GM18867 (cell line): ENCODE measurements at regions not wholly inside any gene's neighbourhood (a gene's known extent, or its start where the extent isn't known, plus 50 kb on each side); places are given as distances from the start of the nearest gene placed in this dataset.
"Not testable (repeated sequence)": the region's sequence is repeated elsewhere in the genome, so short reads cannot be mapped to it uniquely, and the experiment has no call there.

ENCODE experiments used
- ATAC-seq: cut with Tn5 transposase; IDR thresholded peaks from one replicate; pipeline ENCODE4 v1.9.1; 2021; ENCODE audit warnings: mild to moderate bottlenecking, moderate library complexity; ENCODE audit not compliant: unreplicated experiment

DNA sequence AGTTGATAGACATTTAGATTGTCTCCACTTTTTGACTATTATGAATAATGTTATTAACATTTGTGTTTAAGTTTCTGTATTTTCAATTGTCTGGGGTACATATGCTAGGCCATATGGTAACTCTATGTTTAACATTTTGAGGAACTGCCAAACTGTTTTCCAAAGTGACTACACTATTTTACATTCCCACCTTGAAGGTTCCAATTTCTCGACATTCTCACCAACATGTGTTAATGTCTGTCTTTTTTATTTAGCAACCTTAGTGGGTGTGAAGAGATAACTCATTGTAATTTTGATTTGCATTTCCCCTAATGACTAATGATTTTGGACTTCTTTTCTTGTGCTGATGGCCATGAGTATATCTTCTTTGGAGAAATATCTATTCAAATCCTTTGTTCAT lies 832.4 kb downstream of the DNAJB9 start:
- no peak for ATAC-seq

DNA sequence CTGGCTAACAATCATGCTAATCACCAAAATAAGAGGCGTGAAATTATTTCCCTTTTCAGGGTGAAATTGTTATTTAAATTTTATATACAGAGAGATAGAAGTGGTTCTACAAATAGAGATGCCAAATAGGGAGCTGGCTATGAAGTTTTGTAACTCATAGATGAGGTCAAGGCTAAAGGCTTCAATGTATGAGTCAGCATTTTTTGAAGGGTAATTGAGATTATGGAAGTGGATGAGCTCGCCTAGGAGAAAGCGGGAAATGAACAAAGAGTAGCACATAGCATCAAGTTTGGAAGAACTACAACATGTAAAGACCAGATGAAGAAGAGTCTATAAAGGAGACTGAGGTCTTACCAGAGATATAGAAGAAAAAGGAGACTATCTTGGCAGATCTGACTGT lies 838.1 kb downstream of the DNAJB9 start:
- ATAC-seq = no peak

DNA sequence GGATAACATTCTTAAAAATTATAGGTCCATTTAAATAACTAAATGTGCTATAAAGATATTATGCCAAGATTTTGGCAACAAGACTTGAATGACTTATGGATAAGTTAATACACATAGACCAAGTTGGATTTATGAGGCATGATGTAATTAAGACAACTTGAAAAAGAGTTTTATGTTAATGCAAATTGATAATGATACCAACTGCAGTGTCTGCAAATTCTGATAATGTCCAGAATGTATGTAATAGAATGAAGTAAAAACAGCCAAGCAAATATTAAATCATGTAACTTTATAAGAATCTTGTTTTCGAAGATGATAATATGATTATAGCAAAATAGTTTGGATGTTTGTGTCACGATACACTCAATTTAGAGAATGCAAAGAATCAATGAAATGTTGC lies 868.3 kb downstream of the DNAJB9 start:
- no peak for ATAC-seq

DNA sequence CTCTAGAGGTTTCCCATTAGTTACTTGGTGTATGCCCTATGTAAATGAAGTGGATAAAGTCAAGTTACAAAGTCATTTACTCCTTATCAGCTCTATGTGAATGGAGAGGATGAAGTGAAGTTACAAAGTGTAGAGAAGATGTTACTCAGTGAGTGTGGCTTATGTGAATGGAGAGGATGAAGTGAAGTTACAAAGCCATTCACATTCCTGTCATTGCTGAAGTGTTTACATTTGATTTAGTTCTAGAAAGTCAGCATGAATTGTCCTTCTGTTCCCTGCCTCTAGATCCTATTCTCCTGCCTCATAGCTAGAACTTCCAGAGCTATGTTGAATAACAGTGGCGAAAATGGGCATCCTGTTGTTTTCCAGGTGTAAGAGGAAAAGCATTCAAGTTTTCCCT lies 880.1 kb downstream of the DNAJB9 start:
- ATAC-seq = no peak

DNA sequence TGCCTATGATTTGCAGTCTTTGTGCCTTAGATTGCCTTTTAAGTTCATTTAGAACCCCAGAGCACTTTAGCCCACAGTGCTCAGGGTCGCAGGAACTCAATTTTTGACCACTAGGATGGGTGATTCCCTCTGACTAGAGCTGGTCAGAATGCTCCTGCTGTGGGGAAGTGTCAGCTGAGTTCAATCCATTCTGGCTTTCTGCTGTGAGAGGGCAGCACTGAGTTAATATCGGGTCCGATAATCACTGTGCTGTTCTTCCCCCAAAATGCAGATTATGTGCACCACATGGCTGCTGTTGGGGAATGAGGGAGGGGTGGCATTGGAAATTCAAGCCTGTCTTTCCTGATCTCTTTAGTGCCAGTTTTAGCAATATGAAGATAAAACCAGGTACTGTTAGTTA lies 886.4 kb downstream of the DNAJB9 start:
- no peak for ATAC-seq

DNA sequence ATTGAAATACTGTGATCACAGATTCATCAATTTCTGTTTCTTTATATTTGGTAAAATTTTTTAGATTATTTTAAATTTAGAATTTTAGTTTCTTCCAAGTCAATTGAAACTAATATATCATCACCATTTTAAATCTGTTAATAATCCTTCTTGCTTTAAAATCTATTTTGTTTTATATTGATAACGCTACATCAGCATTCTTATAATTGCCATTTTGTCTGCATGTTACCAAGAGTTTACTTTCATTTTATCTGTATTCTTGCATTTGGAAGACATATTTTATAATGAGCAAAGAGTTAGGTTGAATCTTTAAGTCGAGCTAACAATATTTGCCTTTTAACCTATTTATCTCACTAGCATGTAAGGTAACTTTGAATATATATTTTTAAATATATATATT lies 890.6 kb downstream of the DNAJB9 start:
- no peak for ATAC-seq

DNA sequence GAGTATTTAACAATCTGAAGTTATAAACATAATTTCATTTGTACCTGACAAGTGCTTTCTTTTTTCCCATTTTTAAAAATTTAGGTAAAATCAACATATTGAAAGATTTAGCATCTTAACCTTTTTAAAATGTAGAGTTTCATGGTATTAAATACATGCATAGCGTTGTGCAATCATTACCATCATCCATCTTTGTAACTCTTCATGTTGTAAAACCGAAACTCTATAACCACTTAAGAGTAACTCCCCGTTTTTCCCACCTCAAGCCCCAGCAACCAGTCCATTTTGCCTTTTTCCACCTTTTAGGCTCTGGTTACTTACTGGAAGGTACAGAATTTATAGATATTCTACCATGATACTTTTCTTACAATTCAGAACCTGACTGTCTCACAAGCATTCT lies 892.5 kb downstream of the DNAJB9 start:
- ATAC-seq = no peak

DNA sequence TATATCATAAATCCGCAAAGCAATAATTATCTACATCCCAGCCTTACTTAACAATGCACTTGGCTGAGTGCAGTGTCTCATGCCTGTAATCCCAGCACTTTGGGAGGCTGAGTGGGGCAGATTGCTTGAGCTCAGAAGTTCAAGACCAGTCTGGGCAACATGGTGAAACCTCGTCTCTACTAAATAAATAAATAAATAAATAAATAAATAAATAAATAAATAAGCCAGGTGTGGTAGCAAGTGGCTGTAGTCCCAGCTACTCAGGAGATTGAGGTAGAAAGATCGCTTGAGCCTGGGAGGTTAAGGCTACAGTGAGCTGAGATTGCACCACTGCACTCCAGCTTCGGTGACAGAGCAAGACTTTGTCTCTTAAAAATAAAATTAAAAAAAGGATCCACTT lies 898.1 kb downstream of the DNAJB9 start:
- ATAC-seq = not testable (repeated sequence)

DNA sequence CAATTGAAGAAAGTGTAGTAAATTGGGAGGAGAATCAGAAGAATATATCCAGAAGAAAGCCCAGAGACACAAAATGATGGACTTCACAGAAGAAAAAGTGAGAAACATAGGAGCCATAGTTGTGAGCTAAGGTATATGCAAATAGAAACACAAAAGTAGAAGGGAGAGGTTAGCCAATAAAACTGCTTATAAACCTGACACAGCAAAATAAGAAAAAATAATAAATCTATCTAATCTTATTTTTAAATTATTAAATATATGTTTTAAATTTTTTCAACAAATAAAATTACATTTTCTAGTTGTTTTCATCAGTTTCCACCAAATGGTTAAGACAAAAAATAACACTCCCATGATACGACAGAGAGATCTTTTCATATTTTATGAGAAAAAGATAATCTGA lies 903.5 kb downstream of the DNAJB9 start:
- no peak for ATAC-seq

DNA sequence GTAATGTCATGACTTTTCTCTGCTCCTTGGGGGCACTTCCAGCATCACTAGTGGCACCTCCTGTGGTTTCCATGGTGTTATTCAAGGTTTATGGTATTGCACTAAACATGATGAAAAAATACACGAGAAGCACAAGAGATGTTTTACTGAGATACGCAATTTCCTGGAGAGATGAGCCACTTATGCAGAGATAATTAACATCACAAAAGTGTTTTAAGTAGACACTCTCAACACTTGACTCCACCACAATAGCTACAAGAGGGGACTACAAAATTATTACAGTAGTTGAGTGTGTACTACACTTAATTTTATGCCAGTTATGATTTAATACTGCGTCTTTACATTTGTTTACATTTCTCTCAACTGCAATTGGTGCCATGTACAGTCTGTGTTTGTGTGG lies 906.7 kb downstream of the DNAJB9 start:
- no peak for ATAC-seq

DNA sequence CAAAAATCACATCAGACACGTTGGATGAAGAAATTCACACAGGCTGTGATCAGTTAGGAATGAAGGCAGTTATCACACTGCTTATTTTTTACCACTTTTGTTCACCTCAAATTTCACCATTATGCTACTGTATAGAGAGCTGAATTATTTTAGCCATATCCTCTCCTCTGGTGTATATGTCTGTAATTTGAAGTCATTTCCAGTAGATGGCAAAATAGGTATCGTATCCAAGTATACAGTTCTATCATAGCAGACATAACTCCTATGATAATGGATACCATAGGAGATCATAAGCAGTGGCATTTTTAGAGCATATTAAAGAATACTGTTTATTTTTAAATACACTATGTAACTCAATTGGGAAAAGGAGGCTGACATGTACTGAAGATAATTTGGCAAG lies 909.7 kb downstream of the DNAJB9 start:
- no peak for ATAC-seq

DNA sequence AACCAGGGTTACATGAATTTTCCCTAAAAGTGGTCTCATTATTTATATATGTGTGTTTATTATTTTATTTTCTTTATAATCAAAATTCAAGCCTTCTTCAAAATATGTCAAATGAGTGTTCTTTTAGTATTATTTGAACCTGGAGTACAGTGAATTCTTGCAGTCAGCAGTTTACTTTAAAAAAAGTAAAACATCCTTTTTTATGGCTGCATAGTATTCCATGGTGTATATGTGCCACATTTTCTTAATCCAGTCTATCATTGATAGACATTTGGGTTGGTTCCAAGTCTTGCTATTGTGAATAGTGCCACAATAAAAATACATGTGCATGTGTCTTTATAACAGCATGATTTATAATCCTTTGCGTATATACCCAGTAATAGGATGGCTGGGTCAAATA lies 920.9 kb downstream of the DNAJB9 start:
- not testable (repeated sequence) for ATAC-seq

DNA sequence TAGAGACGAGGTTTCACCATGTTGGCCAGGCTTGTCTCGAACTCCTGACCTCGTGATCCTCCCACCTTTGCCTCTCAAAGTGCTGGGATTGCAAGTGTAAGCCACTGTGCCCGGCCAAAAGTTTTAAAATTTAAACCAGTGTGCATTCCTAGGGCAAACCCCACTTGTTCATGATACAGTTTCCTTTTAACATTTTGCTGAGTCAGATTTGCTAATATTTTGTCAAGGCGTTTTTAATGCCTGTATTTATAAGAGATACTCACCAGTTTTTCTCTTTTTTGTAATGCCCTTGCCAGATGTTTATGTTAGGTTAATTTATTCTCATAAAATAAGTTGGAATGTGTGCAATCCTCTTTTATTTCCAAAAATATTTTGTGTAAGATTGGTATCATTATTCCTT lies 927.4 kb downstream of the DNAJB9 start:
- ATAC-seq = no peak

DNA sequence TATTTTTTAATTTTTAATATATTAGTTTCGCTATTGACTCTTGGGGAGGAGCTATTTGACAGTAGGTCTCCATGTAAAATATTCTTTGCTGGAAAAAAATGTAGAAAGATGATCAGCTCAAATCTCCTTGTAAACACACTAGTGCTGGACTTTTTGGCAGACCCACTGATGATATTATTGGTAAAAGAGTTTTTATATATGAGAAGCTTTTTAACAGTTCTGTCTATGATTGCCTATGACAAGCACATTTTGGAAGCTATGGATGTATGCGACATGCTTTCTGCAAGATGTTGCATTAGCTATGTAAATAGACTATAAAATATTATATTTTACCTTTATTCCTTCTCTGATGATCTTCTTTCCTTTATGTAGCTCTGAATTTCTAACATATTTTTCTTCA lies 928.5 kb downstream of the DNAJB9 start:
- no peak for ATAC-seq

DNA sequence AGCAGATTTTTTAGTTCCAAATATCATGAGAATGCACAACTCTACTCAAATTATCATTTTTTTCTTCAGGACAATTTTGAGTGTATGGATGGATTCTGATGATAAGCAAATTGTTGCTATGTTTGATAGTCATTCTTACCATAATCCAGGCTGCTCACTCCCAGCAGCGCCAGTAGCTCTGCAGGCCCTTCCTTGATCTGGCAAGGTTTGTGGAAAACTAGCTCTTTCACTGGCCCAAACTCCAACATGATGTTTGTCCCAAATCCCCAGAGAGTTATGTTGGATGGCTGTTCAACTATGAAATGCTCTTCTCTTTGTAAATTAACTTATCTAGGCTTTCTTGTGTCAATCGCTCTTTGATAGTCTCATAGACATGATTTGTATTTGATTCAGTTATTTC lies 933.7 kb downstream of the DNAJB9 start:
- ATAC-seq = no peak

DNA sequence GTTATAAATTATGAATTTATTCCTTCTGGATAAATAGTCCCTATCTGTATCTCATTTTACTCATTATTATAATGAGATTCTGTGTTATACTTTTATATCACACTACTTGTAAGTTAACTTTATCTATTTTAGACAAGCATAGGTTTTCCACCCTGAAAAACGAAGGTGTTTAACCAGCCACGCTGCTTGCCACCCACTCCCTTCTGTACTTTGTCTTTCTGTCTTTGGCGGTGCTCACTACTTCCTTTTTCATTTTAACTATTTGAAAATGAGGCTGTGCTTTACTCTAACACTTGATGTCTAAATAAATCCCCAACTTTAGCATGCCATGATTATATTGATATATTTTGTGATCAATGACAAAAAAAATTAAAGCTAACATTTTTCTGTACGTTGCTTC lies 952.9 kb downstream of the DNAJB9 start:
- no peak for ATAC-seq

DNA sequence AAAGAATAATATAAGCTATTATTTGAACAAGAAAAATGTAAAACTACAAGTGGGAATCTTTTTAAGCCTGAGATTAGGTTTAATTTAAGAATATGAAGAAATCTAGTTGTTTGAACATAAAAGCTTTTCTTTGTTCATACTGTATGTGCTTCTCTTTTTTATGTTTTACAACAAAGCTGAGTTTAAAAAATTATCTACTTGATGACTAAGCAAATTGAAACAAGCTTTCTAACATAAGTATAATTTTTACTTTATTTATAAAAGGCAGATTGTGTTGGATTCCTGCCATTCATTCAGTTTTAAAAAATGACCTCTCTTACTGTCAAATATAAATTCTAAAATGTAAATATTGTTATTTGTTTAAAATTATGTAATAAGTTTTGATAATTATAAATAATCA lies 958.2 kb downstream of the DNAJB9 start:
- no peak for ATAC-seq

DNA sequence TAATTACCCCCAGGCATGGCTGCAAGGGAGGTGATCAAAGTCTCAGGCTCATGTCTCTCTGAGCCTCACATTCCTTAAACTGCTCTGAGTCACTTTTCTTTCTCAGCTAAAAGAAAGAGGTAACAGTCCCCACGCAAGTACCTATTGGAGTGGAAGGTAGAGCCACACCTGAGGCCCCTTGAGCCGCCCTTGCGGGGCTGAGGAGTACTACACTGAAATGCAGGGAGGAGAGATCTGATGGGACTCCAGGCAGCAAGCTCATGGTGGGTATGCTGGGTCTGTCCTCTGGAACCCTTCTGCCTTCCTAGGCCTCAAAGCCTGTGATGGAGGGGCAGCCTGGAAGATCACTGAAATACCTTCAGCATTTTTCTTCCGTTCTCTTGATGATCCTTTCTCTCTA lies 960.0 kb downstream of the DNAJB9 start:
- ATAC-seq = no peak

DNA sequence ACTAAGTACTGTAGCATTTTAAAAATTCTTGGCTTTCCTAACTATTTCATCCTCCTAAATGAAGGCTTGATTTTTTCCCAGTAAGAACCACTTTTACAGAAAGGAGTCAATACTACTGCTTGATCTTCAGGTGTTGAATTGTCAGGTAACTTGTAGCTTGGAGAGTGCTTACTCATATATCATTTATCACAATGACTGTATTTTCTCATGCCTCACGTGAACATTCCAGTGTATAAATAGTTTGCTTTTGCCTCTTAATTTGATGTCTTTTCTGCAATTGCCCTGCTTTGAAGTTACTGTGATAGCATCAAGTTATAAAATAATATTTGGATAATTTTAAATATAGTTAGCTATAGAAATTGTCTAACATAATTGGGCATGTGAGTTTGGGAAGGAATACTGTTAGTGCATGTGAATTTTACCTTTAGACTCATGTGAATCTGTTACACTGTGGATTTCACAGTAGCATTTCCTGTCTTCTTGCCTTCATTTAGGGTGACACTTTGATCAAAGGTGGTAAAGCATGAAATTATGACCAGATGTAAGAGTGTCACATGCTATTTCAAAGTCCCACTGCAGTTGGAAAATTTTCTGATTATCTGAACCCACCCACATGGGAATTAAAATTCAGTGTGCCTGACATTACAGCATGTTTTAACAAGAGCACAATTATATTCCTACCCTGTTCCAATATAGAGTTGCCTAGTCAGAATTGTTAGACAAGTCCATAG lies 962.8 kb downstream of the DNAJB9 start:
- ATAC-seq = no peak

DNA sequence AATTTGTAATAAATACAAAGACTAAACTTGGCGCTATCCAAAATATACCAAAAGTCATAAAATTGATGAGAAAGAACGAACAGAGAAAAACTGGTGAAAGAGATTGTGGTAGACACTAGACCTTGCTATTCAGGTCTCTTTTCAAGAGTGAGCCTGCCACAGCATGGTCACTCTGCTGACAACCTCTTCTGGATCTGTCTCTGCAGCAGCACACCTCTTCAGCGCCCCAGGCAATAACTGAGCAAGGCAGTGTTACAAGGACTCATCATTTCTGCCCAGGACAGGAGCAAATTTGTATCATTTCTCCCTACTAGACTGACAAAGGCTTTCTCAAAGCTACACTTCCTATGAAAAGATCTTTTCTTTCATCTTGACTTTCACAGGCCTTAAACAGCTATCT lies 976.0 kb downstream of the DNAJB9 start:
- ATAC-seq = no peak

DNA sequence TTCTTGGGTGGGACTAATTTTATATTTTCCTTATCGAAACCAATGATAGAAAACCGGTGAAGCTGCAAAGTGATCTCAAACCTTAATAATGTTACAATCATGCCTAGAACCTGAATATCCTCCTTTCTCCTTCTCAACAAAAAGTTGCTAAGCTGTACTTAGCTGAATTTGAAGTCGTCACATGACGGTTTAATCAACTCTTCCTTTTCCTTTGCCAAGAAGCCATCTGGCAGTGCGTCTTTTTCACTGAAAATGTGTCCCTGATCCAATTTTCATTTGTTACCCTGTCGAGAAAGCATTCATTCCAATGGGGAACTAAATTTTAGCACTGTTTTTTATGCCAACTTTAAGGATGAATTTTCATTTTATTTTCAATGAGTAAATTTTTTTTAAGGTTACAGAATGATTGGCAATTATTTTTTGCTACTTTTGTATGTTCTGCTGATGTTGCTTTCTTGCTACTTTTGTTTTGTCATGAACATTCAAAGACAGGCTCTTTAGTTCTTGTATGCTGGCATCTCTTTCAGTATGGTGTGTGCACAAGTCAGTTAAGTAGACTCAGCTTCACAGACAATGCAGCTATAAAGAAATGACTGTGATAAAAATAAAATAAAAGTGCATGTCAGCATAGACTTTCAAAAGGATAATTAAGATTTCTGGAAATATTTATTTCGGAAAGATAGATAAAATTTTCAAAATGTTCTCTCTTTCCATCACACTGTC lies 980.0 kb downstream of the DNAJB9 start:
- ATAC-seq = no peak

DNA sequence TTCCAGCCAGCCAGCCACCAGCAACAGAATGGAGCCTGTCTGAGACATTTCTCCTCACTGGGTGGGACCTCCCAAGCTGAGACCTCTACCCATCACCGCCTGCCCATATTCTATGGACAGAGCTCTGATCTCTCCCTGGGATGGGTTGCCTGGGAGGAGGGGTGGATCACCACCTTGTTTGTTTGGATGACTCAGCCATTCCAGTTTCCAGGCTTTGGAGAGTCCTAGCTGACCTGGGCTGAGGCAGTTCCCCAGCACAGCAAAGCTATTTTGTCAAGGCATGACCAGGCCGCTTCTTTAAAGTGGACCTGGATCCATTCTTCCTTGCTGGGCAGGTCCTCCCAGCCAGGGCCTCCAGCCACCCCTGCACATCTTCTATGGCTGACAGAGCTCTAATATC lies 982.3 kb downstream of the DNAJB9 start:
- no peak for ATAC-seq

DNA sequence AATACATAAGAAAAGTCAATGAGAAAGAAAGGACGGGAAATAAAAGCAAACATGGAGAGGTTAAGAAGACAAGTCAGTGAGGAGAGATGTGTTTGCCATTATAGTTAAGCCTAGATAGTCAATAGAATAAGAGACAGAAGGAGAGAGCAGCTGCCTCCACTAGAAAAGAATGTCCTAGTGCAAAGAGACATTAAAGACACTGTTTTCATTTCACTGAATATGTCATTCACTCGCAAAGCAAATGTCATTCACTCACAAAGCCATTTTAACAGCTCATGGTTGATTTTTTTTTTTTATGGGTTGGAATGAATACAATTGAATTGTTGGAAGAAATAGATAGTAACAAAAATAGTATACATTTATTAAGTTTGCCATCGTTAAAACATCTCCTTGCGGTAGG lies 1007.6 kb downstream of the DNAJB9 start:
- ATAC-seq = no peak
